HG03378 (cell line): ENCODE measurements at regions not wholly inside any gene's neighbourhood (a gene's known extent, or its start where the extent isn't known, plus 50 kb on each side); places are given as distances from the start of the nearest gene placed in this dataset.

Experiments used
- ATAC-seq: cut with Tn5 transposase; IDR thresholded peaks from one replicate; pipeline ENCODE4 v1.9.1; 2021; ENCODE audit warnings: mild to moderate bottlenecking, moderate library complexity; ENCODE audit not compliant: unreplicated experiment

- ATAC-seq: no peak
Observed at GRCh38 chr1:83520797-83521196, 478.1 kb downstream of the TTLL7 start.

- ATAC-seq: no peak
Observed at GRCh38 chr1:83516369-83516768, 482.6 kb downstream of the TTLL7 start.

- ATAC-seq: no peak
Observed at GRCh38 chr1:83515578-83516154, 483.3 kb downstream of the TTLL7 start.

- no peak for ATAC-seq
Observed at GRCh38 chr1:83512373-83513193, 486.3 kb downstream of the TTLL7 start.

- ATAC-seq: no peak
Observed at GRCh38 chr1:83511146-83511726, 487.7 kb downstream of the TTLL7 start.

- ATAC-seq: no peak
Observed at GRCh38 chr1:83509301-83509781, 489.6 kb downstream of the TTLL7 start.

- ATAC-seq: peak; percentile 98
Observed at GRCh38 chr1:83508485-83509151, 490.3 kb downstream of the TTLL7 start.

- ATAC-seq: no peak
Observed at GRCh38 chr1:83505148-83505547, 493.8 kb downstream of the TTLL7 start.

GRCh38 chr1:83503153-83503552 lies 495.8 kb downstream of the TTLL7 start:
- ATAC-seq: no peak

- ATAC-seq: peak; percentile 95
Observed at GRCh38 chr1:83500987-83501591, 497.8 kb downstream of the TTLL7 start.

- ATAC-seq: no peak
Observed at GRCh38 chr1:83500531-83500930, 498.4 kb downstream of the TTLL7 start.

- ATAC-seq: peak; percentile 47
Observed at GRCh38 chr1:83499998-83500397, 498.9 kb downstream of the TTLL7 start.

- ATAC-seq: no peak
Observed at GRCh38 chr1:83497563-83497962, 501.4 kb downstream of the TTLL7 start.

GRCh38 chr1:83495560-83495959 lies 503.4 kb downstream of the TTLL7 start:
- no peak for ATAC-seq

- no peak for ATAC-seq
Observed at GRCh38 chr1:83493633-83494032, 505.3 kb downstream of the TTLL7 start.

- no peak for ATAC-seq
Observed at GRCh38 chr1:83491930-83492329, 507.0 kb downstream of the TTLL7 start.

GRCh38 chr1:83490988-83491387 lies 507.9 kb downstream of the TTLL7 start:
- ATAC-seq: no peak

- peak; percentile 92 for ATAC-seq
Observed at GRCh38 chr1:83488105-83488504, 510.8 kb downstream of the TTLL7 start.

GRCh38 chr1:83487460-83487859 lies 511.5 kb downstream of the TTLL7 start:
- ATAC-seq: peak; percentile 21

- ATAC-seq: peak; percentile 32
Observed at GRCh38 chr1:83485314-83486019, 513.5 kb downstream of the TTLL7 start.
